NCI-H2227 (cell line): ENCODE measurements at regions not wholly inside any gene's neighbourhood (a gene's known extent, or its start where the extent isn't known, plus 50 kb on each side); places are given as distances from the start of the nearest gene placed in this dataset.

ENCODE experiments used
- DNase-seq: peaks from one replicate; lab custom pipeline; 2025; ENCODE audit not compliant: unreplicated experiment; lab: John Stamatoyannopoulos, UW

GRCh38 chr16:89027281-89027680, 50.3 kb upstream of the CBFA2T3 start:
- no peak for DNase-seq

- no peak for DNase-seq
Measured at GRCh38 chr16:89031715-89032659, 55.0 kb upstream of the CBFA2T3 start.

DNA sequence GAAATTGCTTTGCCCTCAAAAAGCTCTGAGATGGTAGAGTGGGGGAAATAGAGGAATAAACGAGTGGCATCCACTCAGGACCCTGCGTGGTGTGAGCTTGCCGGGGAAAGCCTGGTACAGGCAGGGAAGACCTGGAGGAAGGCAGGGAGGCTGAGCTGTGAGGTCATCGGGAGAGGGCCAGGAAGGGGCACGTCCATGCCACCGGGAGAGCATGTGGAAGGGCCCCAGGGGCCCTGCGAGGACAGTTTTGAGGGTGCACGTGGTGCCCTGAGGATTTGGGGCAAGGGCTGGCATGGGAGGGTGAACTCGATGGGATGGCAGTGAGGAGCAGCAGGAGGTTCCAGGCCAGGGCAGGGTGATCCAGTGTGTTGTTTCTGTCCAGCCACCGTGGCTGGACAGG, 56.3 kb upstream of the CBFA2T3 start:
- DNase-seq = no peak

- no peak for DNase-seq
Measured at GRCh38 chr16:89033796-89034572, 57.0 kb upstream of the CBFA2T3 start.

GRCh38 chr16:89034573-89034961, 57.6 kb upstream of the CBFA2T3 start:
- no peak for DNase-seq

- DNase-seq = peak; percentile 54
Measured at GRCh38 chr16:89034971-89035668, 58.1 kb upstream of the CBFA2T3 start.

- no peak for DNase-seq
Measured at GRCh38 chr16:89035669-89036570, 57.7 kb upstream of the ACSF3 start.

DNA sequence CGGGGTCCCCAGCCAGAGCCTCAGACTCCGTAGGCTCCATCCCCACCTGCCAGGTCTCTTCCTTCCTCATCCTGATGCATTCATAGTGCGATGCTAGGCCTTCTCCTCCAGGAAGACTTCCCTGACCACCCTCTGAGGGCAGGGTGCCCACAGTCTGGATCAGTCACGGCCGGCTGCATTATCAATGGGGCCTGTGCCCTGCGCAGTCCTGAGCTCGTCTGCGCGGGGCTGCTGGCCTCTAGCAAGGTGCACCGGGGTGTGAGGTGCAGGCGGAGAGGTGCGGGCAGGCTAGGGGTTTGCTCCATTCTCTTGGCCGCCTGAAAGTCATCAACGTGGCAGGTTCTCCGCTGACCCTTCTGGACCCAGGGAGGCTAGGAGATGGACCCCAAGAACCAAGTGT, 56.9 kb upstream of the ACSF3 start:
- no peak for DNase-seq

DNA sequence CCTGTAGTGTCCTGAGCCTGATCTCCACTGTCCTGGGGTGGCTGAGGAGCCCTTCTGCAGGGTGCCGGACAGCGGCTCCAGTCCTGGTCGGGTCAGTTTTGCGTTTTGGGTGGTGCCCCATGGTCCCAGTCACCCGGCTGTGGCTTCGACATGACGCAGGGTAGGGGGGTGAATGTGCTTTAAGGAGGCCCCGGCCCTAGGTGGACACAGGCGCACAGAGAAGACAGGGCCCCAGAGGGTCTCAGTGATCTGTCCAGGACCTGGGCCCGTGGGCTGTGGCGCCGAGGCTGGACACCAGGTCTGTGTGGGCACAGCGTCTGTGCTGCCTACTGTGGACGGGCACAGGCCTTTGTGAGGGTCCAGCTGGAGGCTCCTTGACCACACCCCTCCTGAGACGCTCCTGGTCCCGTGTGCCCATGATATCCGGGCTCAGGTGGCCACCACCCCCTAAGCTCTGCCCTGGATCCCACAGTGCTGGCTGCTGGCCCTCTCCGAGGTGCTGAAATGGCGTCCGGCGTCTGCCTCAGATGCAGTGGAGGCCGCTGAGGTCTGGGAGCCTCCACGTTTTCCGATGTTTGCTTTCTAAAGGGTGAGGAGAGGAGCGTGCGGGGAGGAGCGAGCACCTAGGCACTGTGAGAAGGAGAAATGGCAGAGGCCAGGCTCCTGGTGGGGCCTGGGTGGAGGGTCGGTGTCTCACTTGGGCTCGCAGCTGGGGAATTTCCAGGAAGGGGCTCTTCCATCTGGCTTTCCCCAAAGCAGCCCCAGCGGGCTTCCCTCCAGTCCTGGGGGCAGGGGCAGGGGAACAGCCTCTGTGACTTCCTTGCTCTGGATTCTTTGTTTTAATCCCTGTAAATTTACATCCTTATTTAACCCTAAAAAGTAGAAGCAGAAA, 56.1 kb upstream of the ACSF3 start:
- DNase-seq = no peak

GRCh38 chr16:89038221-89038721, 55.4 kb upstream of the ACSF3 start:
- DNase-seq = no peak

- DNase-seq = no peak
Measured at GRCh38 chr16:89038811-89039735, 54.6 kb upstream of the ACSF3 start.

DNA sequence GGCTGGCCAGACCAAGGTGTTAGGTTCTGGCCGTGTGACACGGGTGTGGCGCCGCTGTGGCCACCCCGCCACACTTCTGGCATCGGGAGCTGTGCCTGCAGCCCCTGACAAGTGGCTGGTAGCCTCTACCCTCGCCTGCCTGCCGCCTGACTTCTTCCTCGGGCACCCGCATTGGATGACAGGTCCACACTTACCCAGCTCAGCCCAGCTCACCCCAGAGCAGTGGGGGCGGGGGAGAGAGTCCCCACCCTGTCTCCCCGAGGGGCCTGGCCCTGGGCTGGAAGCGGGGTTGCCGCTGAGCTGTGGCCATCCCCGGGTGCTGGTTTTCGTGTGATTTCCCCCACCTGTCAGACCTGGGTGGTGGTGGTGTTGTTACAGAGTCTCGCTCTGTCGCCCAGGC, 53.9 kb upstream of the ACSF3 start:
- no peak for DNase-seq

DNA sequence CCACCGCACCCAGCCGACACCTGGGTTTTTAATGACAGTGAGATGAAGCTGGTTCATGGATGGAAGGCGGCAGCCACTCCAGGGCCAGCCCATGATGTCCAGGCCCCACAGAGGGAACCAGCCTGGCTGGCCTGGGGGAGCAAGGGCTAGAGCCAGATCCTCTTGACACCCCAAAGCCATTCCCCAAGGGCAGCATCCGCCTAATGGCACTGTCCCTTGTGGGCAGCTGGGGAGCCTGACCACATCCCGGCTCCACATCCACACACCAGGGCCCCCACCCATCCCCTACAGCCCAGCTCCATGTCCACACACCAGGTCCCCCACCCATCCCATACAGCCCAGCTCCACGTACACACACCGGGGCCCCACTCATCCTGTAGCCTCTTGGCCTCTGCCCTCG, 53.3 kb upstream of the ACSF3 start:
- no peak for DNase-seq

DNA sequence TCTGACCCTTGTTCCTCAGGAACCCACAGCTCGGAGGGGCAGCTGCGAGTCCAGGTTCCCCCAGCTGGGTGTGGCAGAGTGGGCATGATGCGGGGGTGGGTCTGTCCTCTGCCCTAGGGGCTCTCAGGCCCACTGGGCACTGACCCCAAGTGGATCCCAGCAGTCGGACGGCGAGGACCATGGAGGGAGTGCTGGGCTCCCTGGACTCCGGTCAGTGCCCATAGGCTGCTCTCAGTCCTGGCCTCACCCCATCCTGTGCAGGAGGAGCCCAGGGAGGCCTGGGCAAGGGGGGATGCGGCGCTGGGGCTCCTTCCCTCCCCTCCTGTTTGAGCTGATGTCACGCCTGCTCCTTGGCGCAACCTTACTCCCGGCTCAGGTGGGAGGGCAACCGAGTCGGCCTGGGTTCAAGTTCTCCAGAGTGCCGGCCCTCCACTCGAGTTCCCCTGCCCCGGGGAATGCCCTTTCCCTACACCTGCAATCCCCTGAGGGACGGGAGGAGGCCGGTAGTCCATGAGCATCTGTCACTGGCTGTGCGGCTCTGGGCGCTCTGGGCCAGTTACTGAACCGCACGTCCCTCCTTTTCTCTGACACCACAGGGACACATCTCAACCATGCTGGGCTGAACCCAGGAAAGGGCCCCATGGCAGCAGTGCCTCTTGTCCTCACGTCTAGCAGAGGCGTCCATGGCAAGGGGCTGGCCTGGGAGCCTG, 52.6 kb upstream of the ACSF3 start:
- no peak for DNase-seq

DNA sequence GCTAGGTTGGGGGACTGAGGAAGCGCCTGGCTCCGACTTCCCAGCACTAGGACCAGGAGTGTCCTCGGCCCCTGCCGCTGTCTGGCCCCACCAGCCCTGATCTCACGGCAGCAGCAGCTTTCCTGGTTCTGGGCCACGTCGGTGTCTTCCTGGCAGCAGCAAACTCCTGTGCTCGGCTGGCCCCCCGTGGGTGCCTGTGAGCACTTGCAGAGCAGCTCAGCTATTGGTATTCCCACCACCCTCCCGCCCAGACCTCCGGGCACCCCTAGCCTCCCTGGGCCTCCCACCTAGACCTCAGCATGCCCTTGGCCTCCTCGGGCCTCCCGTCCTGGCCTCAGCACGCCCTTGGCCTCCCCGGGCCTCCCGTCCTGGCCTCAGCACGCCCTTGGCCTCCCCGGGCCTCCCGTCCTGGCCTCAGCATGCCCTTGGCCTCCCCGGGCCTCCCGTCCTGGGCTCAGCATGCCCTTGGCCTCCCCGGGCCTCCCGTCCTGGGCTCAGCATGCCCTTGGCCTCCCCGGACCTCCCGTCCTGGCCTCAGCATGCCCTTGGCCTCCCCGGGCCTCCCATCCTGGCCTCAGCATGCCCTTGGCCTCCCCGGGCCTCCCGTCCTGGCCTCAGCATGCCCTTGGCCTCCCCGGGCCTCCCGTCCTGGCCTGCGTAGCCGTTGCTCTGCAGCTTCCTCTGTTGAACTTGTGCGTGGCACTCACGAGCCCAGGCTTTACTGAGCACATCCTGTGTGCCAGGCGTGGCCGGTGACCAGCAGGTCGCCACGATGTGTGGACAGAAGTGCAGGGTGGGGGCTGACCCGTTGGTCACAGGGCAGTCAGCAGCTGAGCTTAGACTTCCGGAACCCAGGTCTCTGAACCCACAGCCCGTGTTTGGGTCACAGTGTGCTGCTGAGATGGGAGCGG, 51.8 kb upstream of the ACSF3 start:
- DNase-seq = no peak

GRCh38 chr16:89042711-89043551, 50.7 kb upstream of the ACSF3 start:
- DNase-seq = no peak
